B cell (primary cell): ENCODE measurements at regions not wholly inside any gene's neighbourhood (a gene's known extent, or its start where the extent isn't known, plus 50 kb on each side); places are given as distances from the start of the nearest gene placed in this dataset.

Experiments used
- EZH2 ChIP-seq: IDR thresholded peaks from 2 replicates; pipeline ENCODE4 v1.6.1; 2012; ENCODE audit warnings: borderline replicate concordance, low read depth, mild to moderate bottlenecking, moderate library complexity, low read length; ENCODE audit not compliant: insufficient read depth, poor library complexity, severe bottlenecking
- TF ChIP-seq, protein P1 (sequence below): fragments of 200-600 bp; IDR thresholded peaks from one replicate; pipeline ENCODE4 v1.8.0; 2022; ENCODE audit warnings: antibody characterized with exemption, mild to moderate bottlenecking

DNA sequence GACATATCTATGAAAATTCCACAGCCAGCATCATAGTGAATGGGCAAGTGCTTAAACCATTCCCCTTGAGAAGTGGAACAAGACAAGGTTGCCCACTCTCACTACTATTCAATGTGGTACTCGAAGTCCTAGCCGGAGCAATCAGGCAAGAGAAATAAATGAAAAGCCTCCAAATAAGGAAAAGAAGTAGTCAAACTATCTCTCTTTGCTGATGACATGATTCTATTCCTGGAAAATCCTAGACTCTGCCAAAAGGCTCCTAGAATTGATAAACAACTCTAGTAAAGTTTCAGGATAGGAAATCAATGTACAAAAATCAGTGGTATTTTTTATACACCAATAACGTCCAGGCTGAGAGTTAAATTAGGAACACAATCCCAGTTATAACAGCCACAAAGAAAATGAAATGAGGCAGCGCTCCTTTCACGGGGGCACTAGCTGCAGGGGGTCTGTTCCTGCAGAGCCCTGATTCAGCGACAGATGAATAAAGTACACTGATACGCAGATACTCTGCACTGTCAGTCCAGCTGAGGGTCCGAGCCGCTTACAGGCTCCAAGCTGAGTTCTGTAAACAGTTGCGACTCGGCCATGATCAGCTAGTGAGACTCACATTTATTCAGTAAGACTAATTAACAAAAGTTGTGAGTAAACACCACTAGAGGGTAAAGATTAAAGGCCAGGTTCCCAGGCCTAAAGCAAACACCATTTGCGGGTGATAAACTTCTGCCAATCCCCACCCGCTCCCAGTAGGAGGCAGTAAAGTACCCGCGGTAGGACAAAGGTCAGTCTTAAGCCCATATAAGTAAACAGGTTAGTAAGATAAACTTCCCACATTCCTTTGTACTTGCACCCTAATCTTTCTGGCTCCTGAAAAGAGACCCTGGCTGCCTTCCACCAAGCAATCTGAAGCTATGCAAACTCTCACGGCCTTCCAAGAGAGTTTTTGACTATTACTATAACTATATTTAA is 290.6 kb upstream of the GRID2 start:
- no peak for TF ChIP-seq EZH2
- TF ChIP-seq, protein P1, sequence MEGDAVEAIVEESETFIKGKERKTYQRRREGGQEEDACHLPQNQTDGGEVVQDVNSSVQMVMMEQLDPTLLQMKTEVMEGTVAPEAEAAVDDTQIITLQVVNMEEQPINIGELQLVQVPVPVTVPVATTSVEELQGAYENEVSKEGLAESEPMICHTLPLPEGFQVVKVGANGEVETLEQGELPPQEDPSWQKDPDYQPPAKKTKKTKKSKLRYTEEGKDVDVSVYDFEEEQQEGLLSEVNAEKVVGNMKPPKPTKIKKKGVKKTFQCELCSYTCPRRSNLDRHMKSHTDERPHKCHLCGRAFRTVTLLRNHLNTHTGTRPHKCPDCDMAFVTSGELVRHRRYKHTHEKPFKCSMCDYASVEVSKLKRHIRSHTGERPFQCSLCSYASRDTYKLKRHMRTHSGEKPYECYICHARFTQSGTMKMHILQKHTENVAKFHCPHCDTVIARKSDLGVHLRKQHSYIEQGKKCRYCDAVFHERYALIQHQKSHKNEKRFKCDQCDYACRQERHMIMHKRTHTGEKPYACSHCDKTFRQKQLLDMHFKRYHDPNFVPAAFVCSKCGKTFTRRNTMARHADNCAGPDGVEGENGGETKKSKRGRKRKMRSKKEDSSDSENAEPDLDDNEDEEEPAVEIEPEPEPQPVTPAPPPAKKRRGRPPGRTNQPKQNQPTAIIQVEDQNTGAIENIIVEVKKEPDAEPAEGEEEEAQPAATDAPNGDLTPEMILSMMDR, result no peak
